Activated CD8-positive, alpha-beta memory T cell treated with anti-CD3 and anti-CD28 coated beads for 36 hours (primary cell): ENCODE measurements at regions not wholly inside any gene's neighbourhood (a gene's known extent, or its start where the extent isn't known, plus 50 kb on each side); places are given as distances from the start of the nearest gene placed in this dataset.

Source experiments
- CTCF ChIA-PET: fragments of 350-600 bp; sonication (Branson Sonifier 250); formaldehyde crosslinking; loops from one replicate; lab custom pipeline; 2021; ENCODE audit warnings: antibody characterized with exemption; lab: Charles Lee
- POLR2A ChIA-PET: fragments of 350-600 bp; sonication (Branson Sonifier 250); formaldehyde crosslinking; loops from one replicate; lab custom pipeline; 2021; ENCODE audit warnings: antibody characterized with exemption; lab: Charles Lee

DNA sequence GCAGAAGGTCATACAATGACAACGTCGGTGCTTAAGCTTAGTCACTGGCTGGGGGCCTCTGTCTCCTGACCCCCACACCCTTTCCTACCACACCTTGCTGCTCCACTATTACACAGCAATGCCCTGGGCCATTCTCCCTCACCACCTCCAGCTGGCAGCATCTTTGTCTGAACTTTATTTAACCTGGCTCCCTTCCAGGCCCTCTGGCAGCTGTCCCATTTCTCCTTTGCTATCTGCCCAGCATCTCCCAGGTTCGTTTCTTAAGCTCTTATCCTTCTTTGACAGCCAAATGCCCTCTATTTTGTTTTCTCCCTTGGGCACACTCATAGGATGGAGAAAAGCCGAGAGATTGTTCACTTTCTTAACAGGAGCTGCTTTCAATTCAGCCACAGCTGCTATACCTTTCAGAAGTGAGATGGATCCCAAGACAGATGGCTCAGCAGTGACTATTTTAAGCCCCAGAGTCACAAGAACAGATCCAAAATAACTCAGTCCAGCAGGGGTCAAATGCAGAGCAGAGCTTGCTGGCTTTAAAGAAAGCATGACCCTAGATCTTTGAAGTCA is 1277.1 kb upstream of the AUTS2 start:
- CTCF ChIA-PET = no interaction called here
- POLR2A ChIA-PET = no interaction called here

DNA sequence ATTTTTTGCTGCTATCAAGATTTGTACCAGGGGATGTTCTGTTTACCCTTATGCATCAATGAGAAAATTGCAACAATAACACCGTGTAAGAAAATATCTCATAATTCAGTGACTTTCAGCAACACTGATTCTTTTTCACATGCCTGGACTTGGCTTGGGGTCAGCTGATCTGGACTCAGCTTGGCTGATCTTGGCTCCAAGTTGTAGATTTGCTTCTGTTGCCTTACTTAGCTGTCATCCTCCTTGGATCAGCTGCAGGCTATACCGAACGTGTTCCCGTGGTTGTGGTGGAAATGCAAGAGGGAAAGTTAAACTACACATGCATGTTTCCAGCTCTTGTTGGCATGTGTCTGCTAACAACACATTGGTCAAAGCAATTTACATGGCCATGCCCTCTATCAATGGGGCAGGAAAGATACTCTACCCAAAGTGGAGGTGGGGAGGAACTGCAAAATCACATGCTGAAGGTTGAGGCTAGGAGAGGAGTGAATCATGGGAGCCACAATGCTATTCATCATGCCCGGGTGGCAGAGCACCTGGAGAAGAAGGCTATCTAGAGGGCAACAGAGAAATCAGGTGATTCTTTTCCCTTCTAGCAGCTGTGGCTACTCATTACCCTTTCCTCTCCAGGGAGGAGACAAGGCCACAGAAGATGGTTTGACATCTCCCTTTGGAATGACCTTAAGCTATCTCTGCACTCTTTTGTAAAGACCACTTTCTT is 1276.3 kb upstream of the AUTS2 start:
- POLR2A ChIA-PET = no interaction called here
- CTCF ChIA-PET = no interaction called here

DNA sequence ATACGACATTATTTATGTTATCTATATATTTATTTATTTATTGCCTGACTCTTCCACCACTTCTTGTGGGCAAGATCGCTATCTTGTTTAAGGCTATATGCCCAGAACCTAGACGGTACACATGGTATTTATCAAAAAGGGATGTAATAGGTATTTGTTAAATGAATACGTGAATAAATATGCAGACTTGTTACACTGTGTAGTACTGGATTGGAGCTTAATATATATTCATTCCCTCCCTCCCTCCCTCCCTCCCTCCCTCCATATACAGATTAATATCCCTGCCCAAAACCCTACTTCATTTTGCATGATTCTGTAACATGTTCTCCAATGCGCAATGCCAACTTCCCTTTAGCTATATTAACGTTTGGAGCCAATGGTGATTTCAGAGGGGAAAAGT is 1273.7 kb upstream of the AUTS2 start:
- POLR2A ChIA-PET = no interaction called here
- CTCF ChIA-PET = no interaction called here

DNA sequence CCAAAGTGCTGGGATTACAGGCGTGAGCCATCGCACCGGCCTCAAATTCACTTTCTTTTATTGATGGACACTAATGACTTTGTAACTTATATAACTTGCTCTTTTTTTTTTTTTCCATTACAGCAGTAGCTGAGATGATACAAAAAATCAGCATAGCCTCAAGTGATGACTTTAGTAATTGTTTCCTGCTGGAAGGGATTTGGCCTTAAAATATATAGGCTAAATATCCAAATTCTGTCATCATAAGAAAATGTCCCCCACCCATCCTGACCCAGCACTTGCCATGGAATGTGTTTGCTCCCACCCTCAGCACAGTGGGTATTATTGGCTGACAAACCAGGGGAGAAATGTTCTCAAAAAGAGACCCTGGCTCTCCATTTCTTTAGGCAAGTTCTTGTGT is 1264.1 kb upstream of the AUTS2 start:
- CTCF ChIA-PET = no interaction called here
- POLR2A ChIA-PET = no interaction called here

DNA sequence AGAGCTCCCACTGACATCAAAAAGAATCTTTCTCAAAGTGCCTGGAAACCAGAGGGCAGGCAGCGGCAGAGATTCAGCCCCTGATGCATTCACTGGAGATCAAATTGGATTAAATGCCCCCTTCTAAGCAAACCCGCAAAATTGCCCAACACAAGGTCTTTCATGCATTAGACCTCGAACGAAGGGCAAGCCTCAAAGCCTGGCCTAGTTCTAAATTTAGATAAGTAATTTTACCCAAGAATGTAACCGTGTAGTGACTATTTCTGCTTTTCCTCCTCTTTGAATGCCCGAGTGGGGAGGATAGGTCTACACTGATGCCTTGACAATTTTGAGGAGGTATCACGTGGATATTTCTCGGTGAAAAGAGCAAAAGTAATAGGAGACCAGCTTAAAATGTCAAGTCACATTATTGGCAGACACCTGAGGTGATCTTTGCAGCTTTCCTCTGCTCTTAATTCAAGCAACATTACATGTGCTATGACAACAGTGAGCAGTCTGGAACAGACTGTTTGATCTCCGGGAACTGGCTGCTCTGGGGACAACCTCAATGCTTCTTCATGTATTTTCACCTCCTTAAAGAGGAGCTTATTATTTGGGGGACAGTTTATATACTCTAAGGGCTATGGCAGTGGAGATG is 1263.5 kb upstream of the AUTS2 start:
- CTCF ChIA-PET = no interaction called here
- POLR2A ChIA-PET = no interaction called here

DNA sequence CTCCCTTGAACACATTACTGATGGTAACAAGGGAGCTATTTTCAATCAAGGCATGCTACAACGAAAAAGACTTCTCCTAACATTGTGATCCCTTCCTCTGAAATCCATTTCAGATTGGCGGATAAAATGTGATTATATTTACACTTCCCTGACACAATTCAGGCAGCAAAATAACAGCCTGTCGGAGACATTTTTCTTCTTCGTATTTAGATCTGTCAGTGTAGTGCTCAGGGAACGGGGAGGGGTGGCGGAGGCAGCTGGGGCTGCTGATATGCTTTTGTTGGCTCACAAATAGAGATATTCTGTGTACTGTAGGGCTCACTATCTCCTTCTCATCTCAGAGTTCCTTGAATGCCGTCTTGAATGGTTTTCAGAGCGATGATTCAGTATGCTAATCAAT is 1261.7 kb upstream of the AUTS2 start:
- CTCF ChIA-PET = no interaction called here
- POLR2A ChIA-PET = no interaction called here

DNA sequence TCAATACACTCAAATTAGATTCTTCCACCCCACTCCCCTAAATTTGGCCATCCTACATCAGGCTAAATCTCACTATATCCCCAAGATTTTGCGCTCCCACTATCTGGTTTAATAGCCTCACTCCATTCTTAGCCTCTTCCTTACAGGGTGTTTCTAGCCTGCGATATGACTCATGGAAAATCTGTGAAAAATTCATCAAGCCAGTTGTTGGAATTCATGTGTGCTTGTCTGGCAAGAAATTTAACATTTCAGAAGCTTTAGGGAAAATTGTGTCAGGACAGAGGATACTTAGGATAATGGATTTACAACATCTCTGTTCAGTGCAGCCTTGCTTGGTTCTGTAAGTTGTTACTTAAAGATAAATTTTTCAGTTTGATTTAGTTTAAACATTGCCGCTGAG is 1249.9 kb upstream of the AUTS2 start:
- POLR2A ChIA-PET = no interaction called here
- CTCF ChIA-PET = no interaction called here

DNA sequence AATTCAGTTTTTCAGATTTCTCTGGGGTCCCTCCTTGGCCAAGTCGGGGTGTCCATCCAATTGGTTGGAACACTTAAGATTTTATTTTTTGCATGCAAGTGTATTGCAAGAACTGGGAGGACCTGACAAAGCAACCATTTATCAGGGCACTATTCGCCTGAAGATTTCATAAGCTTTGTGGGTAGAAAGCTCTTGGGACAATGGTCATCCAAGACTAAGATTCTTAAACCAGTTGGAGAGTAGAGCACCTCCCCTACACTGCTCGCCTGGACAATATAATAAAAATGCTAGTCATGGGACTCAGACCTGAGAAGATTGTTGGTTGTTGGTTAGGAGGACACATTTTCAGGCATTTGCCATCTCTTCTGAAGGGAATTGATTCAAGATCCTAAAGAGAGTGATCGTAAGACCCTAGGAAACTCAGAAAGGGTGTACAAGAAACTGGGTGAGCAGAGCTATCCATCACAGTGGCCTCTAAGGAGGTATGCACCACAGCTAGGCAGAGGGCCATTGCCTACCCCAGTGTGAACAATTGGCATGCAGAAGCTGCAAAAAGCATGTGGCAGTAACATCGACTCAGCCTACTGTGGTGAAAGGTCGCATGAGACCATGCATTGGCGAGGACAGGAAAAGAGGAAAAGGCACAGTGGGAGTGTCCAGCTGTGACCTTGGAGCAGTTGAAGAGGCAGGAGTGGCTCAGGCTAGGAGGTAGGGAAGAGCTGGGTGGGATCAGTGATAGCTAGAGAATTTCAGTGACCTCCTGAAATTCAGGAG is 1235.3 kb upstream of the AUTS2 start:
- ChIA-PET CTCF (no interaction called here), POLR2A (no interaction called here)

DNA sequence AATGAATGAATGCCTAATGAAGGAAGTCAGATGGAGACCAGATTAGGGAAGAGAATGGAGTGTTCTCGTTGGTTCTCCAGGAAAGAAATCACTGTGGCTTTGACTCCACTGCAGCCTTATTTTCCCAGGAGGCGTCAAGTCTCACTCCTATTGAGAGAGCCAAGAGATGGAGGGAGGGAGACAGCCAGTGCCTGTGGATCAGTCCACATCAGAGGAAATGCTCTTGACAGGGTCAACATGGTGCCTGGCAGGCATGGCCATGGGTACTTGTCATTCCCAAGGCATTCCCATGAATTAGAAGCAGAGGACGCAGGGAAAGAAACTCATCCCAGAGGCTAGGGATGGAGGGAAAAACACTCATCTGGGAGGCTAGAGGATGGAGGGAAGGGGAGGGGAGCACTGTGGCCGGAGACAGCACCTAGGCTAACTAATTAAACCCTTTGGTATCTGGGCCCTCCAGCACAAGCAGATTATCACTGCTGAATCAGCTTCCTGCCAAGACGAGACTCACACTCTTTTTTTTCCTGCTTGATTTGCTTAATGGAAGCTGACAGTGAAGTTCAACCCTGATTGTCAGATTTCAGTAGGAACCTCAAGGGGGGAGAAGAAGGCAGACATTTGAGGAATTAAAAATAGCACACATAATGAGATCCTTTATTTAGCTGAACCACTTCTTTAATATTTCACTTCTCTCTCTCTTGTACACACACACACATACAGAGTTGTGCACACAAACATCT is 1233.2 kb upstream of the AUTS2 start:
- CTCF ChIA-PET = no interaction called here

DNA sequence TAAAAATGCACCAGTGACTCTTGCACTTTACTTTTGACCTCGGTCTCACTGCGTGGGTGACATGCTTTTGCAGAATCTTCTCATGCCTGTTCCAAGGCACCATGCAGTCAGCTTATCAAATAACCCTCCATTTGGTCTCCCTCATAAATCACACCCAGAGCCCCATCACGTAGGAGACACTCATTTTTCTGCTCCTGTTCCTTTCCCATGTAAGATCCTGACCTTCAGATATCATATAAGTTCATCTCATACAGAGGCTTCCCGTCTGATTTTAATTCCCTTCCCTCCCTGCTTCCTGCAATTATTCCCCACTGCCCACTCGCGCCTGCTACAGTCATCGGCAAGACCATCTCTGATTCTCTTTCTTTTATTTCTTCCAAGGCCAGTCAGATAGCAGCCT is 1226.3 kb upstream of the AUTS2 start:
- POLR2A ChIA-PET = no interaction called here
- CTCF ChIA-PET = no interaction called here

More for the DNA sequence above, 1233.2 kb upstream of the AUTS2 start:
- POLR2A ChIA-PET = no interaction called here

DNA sequence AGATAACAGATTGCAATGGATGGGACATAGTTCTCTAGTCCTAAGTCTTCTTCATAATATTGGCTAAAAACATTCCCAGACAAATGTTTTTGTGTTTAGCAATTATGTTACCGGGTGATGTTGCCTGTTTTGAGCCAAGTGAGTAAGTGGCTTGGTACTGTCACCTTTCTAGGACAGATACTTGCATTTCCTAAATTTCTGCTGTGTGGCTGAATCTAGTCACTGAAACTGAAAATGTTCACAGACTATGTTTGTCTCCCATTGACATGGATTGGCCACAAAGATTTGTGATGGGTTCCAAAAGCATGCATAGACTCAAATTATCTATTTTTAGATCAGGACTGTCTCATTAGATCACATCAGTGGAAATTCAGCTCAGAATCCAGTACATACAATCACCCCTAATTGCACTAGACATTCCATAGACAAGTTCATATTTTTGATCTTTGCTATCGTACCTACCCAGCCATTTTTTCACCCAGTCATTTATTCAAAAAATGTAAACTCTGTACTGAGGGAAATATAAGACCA is 1222.1 kb upstream of the AUTS2 start:
- ChIA-PET CTCF (no interaction called here), POLR2A (no interaction called here)

DNA sequence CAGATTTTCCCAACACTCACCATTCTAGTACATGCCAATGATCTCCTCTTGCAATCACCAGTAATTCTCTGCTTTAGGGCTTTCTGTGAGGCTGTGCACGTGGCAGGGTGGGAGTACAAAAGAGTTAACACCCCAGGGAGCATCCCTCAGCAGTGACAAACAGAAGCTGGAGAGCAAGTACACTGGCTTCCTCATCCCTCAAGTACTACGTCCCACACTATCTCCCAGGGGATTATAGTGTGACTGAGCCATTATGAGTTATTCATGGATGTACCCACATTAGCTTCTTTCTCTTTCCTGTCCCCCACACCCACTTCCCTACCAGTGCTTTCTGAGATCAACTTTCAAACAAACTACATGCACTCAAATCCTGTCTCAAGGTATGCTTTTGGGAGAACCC is 1216.5 kb upstream of the AUTS2 start:
- ChIA-PET CTCF (no interaction called here), POLR2A (no interaction called here)

DNA sequence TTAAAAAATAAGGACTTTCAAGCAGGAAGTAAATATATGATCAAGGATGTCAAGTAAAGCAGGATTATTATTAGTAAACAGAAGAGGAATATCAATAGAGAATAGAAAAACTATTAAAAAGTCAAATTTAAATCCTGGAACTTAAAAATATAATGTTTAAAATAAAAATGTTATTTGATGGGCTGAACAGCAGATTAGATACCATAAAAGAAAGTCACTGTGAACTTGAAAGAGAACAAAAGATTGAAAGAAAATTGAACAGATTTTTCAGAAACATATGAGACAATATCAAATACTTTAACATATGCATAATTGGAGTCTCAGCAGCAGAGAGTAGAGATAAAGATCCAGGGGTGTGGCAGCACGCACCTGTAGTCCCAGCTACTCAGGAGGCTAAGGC is 1213.7 kb upstream of the AUTS2 start:
- CTCF ChIA-PET = no interaction called here
- POLR2A ChIA-PET = no interaction called here

DNA sequence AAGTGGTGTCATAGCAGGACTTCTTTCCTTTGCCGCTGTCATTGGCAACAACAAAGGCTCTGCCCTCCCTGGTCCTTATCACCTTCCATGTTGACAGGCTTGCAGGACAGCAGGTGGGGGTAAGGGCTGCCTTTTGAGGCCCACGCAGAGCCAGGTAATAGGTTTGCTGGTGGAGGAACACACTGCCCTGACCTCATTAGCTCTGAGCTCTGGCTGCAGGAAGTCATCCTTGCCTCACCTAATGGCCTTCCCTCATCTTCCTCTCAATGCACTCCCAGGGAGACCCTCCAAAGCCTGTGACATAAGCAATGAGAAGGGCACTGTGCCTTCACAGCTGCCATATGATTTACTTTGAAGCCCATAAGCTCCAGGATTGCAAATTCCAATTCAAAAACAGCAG is 1205.2 kb upstream of the AUTS2 start:
- CTCF ChIA-PET = no interaction called here
- POLR2A ChIA-PET = no interaction called here

DNA sequence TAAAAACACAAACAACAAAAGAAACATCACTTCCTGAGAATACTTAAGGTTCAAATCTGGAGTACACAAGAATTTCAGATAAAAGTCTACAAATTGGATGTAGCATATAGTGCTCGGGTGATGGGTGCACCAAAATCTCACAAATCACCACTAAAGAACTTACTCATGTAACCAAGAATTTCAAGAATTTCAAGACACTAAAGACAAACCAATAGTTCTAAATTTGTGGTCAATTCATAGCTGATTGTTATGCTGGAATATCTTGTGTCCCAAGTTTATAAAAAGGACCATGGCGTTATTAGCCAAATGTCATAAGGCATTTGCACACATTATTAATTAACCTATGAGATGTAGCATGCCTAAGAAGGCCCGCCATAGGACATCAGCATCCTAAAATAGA is 1204.1 kb upstream of the AUTS2 start:
- POLR2A ChIA-PET = no interaction called here
- CTCF ChIA-PET = no interaction called here

DNA sequence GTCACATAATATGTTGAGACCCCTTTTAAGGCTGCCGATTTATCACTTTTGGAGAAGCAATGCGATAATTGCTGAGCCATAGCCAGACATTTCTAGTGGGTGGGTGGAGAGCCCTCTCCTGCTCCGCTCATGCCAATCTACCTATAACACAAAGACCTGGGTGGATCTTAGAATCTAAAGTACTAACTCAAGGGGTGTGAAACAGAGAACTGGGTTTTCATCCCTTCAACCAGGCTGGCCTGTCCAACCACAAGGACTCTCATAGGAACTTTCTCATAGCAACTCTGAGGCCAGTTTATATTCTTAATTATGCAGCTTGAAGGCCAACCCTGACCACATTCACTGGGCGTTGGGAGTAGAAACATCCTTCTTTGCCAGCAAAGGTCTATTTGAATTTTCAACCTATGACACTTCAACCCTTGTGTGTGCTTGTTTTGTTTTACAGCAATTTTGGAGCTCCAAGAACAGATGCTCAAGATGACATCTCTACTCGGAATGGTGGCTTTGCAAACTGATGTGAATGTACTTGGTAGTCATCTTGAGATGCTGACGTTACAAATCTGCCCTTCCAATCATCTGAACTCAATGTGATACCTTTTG is 1198.2 kb upstream of the AUTS2 start:
- ChIA-PET CTCF (no interaction called here), POLR2A (no interaction called here)

DNA sequence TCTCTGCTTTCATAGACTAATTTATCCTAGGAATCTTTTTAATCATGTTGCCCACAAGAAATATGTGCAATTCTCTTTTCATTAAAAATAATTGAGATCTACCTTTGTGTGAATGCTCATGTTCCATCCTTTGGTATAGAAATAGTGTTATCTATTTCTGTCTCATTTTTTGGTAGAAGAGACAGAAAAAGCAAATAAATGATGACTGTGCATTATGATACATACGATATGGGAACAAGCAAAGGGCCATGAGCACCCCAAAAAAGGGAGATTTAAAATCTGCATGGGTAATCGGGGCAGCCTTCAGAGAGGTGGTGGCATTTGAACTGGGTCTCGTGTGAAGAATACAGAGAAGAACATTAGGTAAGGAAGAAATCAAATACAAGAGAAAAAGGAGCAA is 1197.5 kb upstream of the AUTS2 start:
- ChIA-PET CTCF (no interaction called here), POLR2A (no interaction called here)

DNA sequence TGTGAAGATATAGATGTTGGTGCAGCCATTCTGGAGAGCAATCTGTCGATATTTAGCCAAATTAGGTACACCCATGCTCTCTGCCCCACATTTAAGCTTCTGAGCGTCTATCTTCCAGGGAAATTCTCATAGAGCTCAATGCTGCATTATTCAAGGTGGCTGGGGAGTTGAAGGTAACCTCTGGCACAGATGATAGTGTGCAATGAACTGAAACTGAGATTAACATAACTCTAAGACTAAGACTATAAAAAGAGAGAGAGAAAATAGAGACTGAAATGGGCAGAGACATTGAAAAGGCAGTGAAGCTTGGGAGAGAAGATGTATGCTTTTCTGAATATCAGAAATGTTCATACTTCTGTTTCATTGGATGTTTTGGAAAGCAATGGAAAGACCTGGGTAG is 1197.0 kb upstream of the AUTS2 start:
- ChIA-PET CTCF (no interaction called here), POLR2A (no interaction called here)

DNA sequence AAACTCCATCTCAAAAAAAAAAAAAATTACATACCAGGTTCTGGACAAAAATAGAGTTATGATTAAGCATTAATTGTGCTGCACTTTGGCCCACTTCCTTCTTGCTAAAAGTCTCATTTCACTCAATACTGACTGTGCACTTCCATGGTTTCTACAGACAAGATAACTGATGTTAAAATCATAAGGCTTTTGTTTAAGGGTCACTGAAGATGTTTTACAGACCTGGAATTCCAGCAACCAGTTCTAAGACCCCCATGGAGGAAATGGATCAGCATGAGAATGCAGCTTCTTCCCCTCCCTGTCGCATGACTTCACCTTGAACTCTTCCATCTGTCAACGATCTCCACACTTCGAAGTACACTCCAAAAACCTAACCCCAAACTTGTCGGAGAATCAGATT is 1191.8 kb upstream of the AUTS2 start:
- ChIA-PET POLR2A (no interaction called here), CTCF (no interaction called here)
